Esophagus squamous epithelium (tissue), 5 donors: ENCODE measurements at regions not wholly inside any gene's neighbourhood (a gene's known extent, or its start where the extent isn't known, plus 50 kb on each side); places are given as distances from the start of the nearest gene placed in this dataset.
"Not testable (repeated sequence)": the region's sequence is repeated elsewhere in the genome, so short reads cannot be mapped to it uniquely, and the experiment has no call there.

ENCODE experiments used
- DNase-seq: peaks from one replicate; lab custom pipeline; 2025; lab: John Stamatoyannopoulos, UW
- H3K27ac ChIP-seq, 4 donors: fragments of 200-600 bp; sonication (generic); one replicate each; pipeline ENCODE4 v1.5.1; 2016 to 2019; ENCODE audit warnings: mild to moderate bottlenecking in 1 of 4
- H3K27me3 ChIP-seq, 4 donors: fragments of 200-600 bp; sonication (generic); 1 replicate in 3 of 4; 2 replicates in 1 of 4; pipeline versions ENCODE4 v1.5.1 to v1.6.0; 2017 to 2021; ENCODE audit warnings: antibody characterized with exemption in 1 of 4
- H3K36me3 ChIP-seq, 3 donors: fragments of 200-600 bp; sonication (generic); one replicate each; pipeline ENCODE4 v1.5.1; 2016 to 2019
- H3K4me1 ChIP-seq, 3 donors: fragments of 200-600 bp; sonication (generic); one replicate each; pipeline ENCODE4 v1.5.1; 2017 to 2019
- H3K4me3 ChIP-seq, 4 donors: fragments of 200-600 bp; sonication (generic); 1 replicate in 3 of 4; 2 replicates in 1 of 4; pipeline ENCODE4 v1.5.1; 2016 to 2019; ENCODE audit warnings: mild to moderate bottlenecking in 2 of 4, moderate library complexity in 1 of 4
- H3K9me3 ChIP-seq, 3 donors: fragments of 200-600 bp; sonication (generic); one replicate each; pipeline ENCODE4 v1.5.1; 2016 to 2019
- POLR2A ChIP-seq, 4 donors: fragments of 450-650 bp; IDR thresholded peaks; one replicate each; pipeline ENCODE4 v1.6.1; 2017; ENCODE audit warnings: antibody characterized with exemption in 4 of 4, mild to moderate bottlenecking in 4 of 4, moderate library complexity in 3 of 4
- WGBS, 2 donors: methylation state at CpG; one replicate each; pipeline ENCODE4 v1.1.5; 2018; 5-methylcytosine and 5-hydroxymethylcytosine counted together
- intact Hi-C: fragments of 100-400 bp; cut with DNase I; formaldehyde crosslinking; loops from one replicate; pipeline ENCODE4 v1.15.0; 2022
- TF ChIP-seq, protein P1 (sequence below), 6 experiments: fragments of 450-650 bp in 4 of 6; fragments of 200-600 bp in 2 of 6; sonication (generic) in 2 of 6; IDR thresholded peaks; one replicate each; pipeline ENCODE4 v1.5.1; 2016 to 2019; ENCODE audit warnings: antibody characterized with exemption in 6 of 6, mild to moderate bottlenecking in 4 of 6, moderate library complexity in 4 of 6
- donor health status: DM: yes; HTN: yes; CAD: no.

DNA sequence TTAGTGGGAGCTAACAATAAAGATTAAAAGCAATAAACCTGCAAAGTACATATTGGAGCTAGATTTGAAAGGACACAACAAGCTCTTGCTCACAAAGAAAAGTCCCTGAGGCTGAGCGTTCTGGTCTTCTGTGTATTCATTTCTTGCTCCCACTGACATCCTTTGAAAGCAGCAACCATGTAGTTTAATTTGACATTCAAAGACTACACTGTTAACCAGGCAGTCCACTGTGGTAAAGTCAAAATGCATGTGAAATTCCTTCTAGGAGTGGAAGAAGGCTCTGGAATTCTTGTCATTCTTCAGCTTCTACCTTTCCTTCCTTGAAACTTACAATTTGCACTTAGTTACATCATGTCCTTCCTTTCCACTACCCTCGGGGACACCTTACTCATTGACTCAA, 480.7 kb downstream of the CSNK1G3 start:
- H3K4me3 ChIP-seq = no peak overlapping the region
- intact Hi-C loops = no loop called here
- H3K27ac ChIP-seq = no peak overlapping the region
- WGBS, 2 donors = 57 to 61% methylated on average over 2 of the region's 2 CpGs
- no peaks in the 10 kb centered on the region for H3K9me3 ChIP-seq
- no peak for DNase-seq
- H3K36me3 ChIP-seq = no peaks in the 10 kb centered on the region
- TF ChIP-seq, protein P1, sequence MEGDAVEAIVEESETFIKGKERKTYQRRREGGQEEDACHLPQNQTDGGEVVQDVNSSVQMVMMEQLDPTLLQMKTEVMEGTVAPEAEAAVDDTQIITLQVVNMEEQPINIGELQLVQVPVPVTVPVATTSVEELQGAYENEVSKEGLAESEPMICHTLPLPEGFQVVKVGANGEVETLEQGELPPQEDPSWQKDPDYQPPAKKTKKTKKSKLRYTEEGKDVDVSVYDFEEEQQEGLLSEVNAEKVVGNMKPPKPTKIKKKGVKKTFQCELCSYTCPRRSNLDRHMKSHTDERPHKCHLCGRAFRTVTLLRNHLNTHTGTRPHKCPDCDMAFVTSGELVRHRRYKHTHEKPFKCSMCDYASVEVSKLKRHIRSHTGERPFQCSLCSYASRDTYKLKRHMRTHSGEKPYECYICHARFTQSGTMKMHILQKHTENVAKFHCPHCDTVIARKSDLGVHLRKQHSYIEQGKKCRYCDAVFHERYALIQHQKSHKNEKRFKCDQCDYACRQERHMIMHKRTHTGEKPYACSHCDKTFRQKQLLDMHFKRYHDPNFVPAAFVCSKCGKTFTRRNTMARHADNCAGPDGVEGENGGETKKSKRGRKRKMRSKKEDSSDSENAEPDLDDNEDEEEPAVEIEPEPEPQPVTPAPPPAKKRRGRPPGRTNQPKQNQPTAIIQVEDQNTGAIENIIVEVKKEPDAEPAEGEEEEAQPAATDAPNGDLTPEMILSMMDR (IDR thresholded peaks at IDR 0.05) = no peak
- TF ChIP-seq POLR2A (IDR thresholded peaks at IDR 0.05) = no peak
- peaks cover 0 to 7% (median 0%) of the 10 kb centered on the region in 3 donors for H3K4me1 ChIP-seq
- H3K27me3 ChIP-seq = no peaks in the 10 kb centered on the region

DNA sequence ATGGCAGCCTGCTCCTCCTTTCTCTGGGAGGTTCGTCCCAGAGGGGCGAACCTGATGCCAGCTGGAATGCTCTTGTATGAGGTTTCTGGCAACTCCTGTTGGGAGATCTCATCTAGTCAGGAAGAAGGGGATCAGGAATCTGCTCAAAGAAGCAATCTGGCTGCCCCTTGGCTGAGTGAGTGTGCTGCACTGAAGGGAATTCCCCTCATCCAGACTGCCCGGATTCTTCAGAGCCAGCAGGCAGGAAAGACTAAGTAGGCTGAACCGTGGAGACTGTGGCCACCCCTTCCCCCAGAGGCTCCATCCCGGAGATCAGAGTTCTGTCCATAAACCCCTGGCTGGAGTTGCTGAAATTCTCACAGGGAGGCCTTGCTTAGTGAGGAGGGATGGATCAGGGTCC, 476.0 kb downstream of the CSNK1G3 start:
- Histone ChIP-seq H3K4me1 (no peaks in the 10 kb centered on the region), H3K27ac (no peak overlapping the region), H3K9me3 (peaks cover 0 to 3% (median 0%) of the 10 kb centered on the region in 3 donors), H3K36me3 (no peaks in the 10 kb centered on the region), H3K4me3 (no peak overlapping the region), H3K27me3 (no peaks in the 10 kb centered on the region)
- WGBS, 2 donors = 38% methylated on average over 3 of the region's 5 CpGs; no CpG with 5 or more reads in 1 of the 2 donors
- no peak for TF ChIP-seq POLR2A (IDR thresholded peaks at IDR 0.05)
- TF ChIP-seq, protein P1 (IDR thresholded peaks at IDR 0.05) = no peak
- intact Hi-C loops = no loop called here
- DNase-seq = no peak

DNA sequence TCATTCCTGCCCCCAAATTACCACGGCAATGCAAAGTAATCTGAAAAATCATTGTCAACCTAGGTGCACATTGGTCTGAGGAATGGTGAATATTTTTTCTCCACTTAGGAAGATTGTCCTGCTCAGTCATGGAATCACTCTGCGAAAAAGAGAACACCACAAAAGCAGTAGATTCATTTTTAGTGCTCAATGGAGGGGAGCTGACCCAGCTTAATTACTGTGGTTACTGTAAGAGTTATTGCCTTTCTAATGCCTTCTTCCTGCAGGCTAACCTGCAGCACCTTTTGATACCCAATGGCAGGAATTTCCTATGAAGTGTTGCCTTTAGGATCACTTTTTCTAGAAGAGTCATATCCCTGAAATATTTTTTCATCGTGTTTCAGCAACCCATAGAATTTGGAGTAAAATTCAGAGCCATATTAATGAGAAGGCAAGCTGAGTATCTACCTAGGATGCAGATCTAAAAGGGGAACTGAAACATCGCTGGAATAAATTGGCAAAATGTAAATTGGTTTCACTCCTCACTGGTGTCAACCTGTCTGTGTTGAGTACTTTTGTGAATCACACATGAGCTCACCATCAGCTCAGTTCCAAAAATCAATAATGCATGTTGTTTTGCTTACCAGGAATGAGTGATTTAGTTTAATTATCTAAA, 464.5 kb downstream of the CSNK1G3 start:
- no peak for TF ChIP-seq POLR2A (IDR thresholded peaks at IDR 0.05)
- TF ChIP-seq, protein P1 (IDR thresholded peaks at IDR 0.05) = no peak
- H3K9me3 ChIP-seq = no peaks in the 10 kb centered on the region
- no peak for DNase-seq
- H3K27me3 ChIP-seq = no peaks in the 10 kb centered on the region
- no peak overlapping the region for H3K27ac ChIP-seq
- no peaks in the 10 kb centered on the region for H3K4me1 ChIP-seq
- intact Hi-C loops = no loop called here
- no peak overlapping the region for H3K4me3 ChIP-seq
- H3K36me3 ChIP-seq = no peaks in the 10 kb centered on the region
- WGBS, 2 donors = 67 to 78% methylated on average over 4 of the region's 4 CpGs

DNA sequence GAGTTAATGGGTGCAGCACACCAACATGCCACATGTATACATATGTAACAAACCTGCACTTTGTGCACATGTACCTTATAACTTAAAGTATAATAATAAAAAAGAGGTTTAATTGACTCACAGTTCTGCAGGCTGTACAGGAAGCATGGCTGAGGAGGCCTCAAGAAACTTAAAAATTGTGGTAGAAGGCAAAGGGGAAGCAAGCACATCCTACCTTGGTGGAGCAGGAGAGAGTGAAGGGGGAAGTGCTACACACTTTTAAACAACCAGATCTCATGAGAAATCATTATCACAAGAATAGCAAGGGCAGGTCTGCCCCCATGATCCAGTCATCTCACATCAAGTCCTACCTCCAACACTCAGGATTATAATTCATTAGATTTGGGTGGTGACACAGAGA, 463.5 kb downstream of the CSNK1G3 start:
- DNase-seq, H3K36me3 ChIP-seq, H3K27ac ChIP-seq, intact Hi-C loops, H3K27me3 ChIP-seq, H3K4me1 ChIP-seq, H3K9me3 ChIP-seq, H3K4me3 ChIP-seq: not testable (repeated sequence)

DNA sequence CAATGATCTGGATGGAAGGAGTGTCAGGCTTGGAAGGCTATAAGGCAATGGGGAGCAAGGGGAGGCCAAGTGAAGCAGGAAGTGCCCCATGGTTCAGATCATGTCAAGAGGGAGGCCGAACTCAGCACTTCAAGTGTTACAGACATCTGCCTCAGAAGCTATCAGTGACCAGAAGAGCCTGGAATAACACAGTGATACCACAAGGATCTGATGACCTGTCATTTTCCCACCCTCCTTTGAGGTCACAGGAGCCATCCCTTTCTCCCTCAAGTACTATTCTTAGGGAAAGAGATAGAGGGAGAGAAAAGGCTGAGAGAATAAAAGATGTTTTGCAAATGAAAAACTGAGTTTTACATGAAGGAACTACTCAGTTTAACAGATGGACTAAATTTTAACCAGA, 454.8 kb downstream of the CSNK1G3 start:
- TF ChIP-seq, protein P1 (IDR thresholded peaks at IDR 0.05) = no peak
- TF ChIP-seq POLR2A (IDR thresholded peaks at IDR 0.05) = no peak
- WGBS, 2 donors = 78 to 83% methylated on average over 1 of the region's 1 CpG
- Histone ChIP-seq H3K27ac (no peak overlapping the region), H3K9me3 (no peaks in the 10 kb centered on the region), H3K4me1 (no peaks in the 10 kb centered on the region), H3K4me3 (no peak overlapping the region), H3K36me3 (no peaks in the 10 kb centered on the region), H3K27me3 (no peaks in the 10 kb centered on the region)
- DNase-seq = no peak
- intact Hi-C loops = no loop called here

DNA sequence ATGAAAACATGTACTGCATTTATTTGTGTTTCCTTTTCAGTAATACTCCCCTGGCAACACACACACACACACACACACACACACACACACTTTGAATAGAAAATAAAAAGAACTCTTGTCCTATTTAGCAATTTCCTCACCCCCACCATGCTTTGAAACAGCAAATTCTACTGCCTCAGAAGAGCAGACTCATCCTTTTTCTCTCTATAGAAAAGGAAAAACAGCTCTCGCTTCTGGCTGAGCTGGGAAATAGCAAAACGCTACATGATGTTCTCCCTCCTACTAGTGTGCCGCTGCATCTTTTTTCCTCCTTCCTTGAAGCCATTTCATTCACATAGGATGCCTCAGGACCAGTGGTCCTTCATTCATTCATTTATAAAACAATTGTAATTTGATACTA, 453.6 kb downstream of the CSNK1G3 start:
- DNase-seq = no peak
- Histone ChIP-seq H3K4me3 (no peak overlapping the region), H3K36me3 (no peaks in the 10 kb centered on the region), H3K4me1 (no peaks in the 10 kb centered on the region), H3K27me3 (no peaks in the 10 kb centered on the region), H3K9me3 (no peaks in the 10 kb centered on the region), H3K27ac (no peak overlapping the region)
- no peak for TF ChIP-seq POLR2A (IDR thresholded peaks at IDR 0.05)
- TF ChIP-seq, protein P1 (IDR thresholded peaks at IDR 0.05) = no peak
- WGBS, 2 donors = 91 to 96% methylated on average over 3 of the region's 3 CpGs
- intact Hi-C loops = no loop called here
